HG02763 (cell line): ENCODE measurements at regions not wholly inside any gene's neighbourhood (a gene's known extent, or its start where the extent isn't known, plus 50 kb on each side); places are given as distances from the start of the nearest gene placed in this dataset.

Experiments used
- ATAC-seq: cut with Tn5 transposase; IDR thresholded peaks from one replicate; pipeline ENCODE4 v1.9.1; 2021; ENCODE audit warnings: mild to moderate bottlenecking, moderate library complexity; ENCODE audit not compliant: unreplicated experiment

DNA sequence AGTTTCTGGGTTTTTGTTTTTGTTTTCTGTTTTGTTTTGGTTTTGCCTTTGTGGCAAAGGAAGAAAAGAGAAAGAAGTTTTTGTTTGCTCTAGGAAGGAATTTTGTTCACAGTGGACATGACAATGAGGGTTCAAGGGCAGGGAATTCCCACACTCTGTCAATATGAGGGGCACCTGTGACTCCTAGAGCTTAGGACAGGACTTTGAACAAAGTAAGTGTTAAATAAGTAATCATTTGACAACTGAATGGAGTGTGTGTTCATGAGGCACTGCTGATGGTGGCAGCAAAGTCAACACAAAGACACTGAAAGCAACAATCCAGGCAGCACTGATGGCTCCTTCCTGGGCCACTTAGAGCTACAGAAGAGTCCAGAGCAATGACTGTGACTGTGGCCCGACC, 1381.1 kb upstream of the LRRTM3 start:
- ATAC-seq, result no peak

DNA sequence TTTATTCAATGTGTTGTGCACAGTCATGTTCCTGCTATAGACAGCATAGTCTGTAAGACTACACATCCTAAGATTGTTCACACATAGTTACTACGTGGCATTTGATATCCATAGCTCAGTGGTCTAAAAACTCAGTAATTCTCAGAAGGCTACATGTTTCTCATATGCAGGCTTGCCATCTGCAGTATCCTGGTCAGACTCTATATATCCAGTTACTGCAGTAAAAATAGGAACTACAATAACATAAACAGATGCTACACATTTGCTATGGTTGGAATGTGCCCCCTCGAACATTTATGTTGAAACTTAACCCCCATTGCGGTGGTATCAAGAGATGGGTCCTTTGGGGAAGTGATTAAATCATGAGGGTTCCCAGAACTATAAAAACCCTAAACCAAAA, 1377.8 kb upstream of the LRRTM3 start:
- ATAC-seq, result no peak

DNA sequence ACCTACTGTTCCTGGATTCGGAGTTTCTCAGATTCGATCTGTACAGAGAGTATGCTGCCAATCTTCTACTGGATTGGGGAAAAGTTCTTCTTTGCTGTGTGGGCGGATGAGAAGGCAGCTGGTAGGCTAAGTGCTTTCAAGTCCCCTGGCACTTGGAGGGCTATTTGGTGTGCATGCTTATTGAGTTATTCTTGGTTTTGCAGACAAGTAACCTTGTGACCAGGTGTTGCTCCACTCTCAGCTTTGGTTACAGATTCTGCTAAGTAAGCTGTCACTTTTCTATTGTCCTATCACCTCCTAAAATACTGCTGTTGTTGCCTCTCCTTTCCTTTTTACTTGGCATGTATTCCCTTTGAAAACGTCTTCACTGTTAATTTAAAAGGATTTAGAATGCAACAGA, 1375.1 kb upstream of the LRRTM3 start:
- no peak for ATAC-seq

DNA sequence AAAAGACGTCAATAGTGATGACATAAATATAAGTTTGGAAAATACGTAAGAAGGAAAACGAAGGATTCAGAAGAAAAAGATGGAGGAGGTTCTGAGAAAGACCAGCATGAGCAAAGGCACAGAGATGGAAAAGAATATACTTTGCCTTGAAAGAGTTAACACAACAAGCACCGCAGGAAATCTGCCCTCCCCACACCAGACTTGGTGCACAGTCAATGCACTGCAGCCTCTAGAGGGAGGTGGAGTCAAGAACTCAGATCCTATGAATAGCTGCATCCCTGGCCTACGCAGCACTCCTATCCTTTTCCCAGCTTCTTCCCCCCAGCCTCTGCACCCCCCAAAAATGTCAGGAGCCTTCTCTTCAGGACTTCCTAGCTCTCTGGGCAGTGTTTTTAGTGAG, 1370.6 kb upstream of the LRRTM3 start:
- no peak for ATAC-seq

DNA sequence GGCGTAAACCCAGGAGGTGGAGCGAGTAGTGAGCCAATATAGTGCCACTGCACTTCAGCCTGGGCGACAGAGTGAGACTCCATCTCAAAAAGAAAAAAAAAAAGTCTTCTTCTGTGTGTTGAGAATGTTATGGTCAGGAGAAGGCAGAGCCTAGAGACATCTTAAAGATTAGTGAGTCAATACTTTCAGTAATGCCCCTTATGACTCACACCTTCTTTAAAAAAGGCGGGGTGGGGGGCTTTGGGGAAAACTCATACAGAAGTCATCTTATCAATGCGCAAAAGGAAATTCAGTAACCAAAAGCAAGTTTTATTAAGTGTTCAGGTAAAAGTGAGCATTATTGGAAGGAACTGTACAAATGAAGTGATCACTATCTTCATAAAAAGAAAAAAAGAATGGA, 1369.8 kb upstream of the LRRTM3 start:
- ATAC-seq, result no peak

DNA sequence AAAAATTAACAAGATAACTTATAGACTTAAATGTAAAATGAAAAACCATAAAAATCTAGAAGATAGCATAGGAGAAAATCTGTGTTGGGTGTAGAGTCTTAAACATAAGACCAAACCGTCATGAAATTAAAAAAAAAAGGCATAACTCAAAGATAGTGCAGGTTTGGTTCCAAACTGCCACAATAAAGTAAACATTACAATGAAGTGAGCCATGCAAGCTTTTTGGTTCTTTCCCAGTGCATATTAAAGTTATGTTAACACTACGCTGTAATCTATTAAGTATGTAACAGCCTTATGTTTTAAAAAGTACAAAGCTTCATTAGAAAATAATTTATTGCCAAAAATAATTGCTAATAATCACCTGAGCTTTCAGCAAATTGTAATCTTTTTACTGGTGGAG, 1366.5 kb upstream of the LRRTM3 start:
- ATAC-seq, result no peak

DNA sequence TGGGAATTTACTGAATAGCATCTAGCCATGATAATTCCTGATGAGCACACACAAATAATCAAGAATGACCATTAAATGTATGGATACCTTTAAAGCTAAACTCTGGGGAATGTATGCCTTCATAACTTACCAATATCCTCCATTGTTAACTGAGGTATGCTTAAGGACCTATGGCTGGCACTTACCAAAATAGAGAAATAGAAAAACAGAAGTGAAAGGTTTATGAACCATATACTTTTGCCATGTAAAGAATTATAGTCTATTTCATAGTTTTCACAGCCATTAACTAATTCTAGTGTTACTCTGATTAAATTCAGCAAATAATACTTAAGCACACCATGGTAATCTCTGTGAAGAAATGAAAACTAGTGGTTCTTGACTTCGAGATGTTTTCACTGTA, 1360.6 kb upstream of the LRRTM3 start:
- no peak for ATAC-seq

DNA sequence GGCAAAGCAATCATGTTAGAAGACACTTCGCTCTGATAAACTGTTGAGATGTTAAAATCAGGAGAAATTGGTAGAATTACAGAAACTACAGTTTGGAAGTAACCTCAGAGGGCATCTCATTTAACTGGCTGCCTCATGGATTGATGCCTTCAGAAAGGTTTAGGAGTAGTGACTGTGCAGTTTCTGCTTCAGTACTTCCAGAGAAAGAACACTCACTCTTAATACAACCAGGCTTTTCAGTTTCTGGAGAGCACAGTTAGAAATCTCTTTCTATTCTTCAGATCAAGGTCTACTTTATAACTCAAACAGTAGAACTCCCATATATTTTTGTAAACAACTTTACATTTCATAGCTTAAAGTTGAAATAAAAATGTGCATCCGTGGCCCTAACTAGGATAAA, 1358.9 kb upstream of the LRRTM3 start:
- ATAC-seq, result no peak

DNA sequence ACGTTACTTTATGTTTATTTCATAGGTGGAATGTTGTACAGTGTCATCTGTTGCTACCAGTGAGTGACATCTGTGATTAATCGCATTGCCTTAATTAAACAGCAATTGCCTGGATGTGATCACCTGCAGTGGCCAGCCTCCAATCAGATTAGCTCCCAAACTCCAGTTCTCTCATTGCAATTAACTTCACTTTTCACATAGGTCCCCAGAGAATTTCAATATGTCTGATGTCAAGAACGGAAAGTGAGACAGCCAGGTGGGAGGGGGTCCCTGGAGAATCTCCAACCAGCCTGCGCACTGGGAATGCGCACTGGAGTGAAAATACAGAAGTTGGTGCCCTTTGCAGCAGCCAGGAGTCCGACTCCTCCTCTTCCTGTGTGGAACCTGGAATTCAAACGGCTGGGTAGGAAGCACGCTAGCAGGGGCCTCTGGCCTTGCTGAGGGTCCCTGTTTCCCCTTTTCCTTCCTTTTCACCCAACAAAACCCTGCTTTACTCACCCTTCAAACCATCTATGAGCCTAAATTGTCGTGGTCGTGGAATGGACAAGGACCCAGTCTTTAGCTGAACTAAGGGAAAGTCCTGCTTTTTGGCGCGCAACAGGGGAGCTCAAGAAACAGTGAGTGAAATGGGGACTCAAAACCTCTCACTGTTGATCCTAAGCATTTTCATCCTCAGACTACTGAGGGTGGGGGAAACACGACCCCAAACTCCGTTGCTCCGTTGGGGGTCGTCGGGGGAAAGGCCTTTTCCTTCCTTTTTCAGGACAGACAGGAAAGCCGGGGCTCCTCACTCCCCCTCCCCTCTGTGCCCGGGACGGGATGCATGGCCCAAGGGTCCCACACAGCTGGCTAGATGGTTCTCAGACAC, 1355.5 kb upstream of the LRRTM3 start:
- no peak for ATAC-seq

DNA sequence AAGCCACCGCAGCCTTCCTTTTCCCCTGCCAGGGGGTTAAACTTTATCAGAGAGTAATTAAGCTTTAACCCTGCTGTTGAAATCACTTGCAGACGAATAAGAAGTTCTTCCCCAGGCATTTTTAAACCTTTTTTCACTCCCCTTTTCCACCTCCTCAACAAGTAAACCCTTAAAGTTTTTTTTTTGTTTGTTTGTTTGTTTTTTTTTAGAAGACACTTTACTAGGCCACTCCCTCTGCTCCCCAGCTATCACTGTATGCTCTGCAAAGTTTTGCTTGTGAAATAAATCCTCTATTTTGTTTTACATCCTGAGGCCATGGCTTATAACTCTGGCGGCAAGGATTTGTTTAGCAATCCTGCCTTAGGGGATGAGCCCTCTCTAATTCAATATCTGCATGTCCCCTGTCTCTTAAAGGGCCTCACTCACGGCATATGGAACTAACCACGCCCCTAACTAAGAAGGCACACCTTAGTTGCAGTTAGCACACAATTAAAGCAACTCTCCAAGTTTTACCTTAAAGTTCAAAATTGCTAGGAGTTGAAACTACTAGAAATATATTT, 1354.7 kb upstream of the LRRTM3 start:
- no peak for ATAC-seq

DNA sequence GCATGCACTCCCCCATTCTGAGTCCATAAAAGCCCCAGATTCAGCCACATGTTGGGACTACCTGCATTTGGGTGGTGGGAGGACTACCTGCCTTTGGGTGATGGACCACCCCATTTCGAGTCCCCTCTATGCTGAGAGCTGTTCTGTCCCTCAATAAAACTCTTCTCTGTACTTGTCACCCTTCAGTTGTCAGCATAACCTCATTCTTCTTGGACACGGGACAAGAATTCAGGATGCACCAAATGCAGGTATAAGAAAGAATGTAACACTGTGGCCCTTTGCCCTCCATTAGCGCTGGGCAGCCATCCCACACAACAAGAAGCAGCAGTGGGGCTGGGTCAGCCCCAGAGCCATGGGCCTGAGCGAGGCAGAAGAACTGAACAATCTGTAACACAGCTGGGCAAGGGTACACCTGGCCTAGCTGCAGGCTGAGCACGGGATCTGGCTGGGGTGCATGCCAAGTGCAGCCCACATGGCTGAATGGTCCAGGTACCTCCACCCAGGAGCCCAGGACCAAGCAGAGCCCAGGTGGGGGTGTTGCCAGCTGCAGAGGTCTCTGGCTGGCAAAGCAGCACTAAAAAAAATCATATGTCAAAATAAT, 1344.3 kb upstream of the LRRTM3 start:
- no peak for ATAC-seq

DNA sequence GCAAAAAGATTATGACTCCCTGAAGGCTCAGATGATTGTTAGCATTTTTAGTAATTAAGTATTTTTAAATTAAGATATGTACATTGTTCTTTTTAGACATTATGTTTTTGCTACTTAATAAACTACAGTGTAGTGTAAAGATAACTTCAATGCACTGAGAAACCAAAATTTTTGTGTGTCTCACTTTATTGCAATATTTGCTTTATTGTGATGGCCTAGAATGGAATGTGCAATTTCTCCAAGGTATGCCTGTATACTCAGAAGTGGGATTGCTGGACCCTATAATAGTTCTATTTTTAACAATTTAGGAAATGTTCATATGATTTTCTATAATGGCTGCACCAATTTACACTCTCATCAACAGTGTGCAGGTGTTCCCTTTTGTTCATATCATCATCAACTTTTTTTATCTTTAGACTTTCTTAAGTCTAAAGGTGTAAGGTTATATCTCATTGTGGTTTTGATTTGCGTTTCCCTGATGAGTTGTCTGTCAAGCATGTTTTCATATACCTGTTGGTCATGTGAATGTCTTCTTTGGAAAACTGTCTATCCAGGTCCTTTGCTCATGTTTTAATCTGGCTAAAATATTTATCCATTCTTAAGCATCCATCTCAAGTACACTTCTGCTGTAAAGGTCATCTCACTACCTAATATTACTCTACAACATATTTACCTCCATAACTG, 1323.5 kb upstream of the LRRTM3 start:
- no peak for ATAC-seq

DNA sequence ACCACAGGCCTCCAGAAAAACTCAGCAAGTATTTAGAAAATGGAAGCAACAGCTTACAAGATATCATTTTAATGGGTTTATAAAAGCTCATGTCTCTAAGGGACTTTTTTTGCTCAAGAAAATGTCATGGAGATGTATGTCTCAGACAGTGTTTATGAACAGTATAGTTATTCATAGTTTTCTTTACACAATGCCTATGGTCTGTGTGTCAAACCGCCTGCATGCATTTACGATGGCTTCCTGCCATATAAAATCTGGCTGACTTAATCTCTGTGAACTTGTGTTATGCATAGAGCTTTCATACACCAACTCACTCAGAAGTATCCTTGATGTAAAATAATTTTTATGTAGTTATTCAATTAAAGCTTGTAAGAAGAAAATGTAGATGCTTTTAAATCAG, 1314.2 kb upstream of the LRRTM3 start:
- no peak for ATAC-seq

DNA sequence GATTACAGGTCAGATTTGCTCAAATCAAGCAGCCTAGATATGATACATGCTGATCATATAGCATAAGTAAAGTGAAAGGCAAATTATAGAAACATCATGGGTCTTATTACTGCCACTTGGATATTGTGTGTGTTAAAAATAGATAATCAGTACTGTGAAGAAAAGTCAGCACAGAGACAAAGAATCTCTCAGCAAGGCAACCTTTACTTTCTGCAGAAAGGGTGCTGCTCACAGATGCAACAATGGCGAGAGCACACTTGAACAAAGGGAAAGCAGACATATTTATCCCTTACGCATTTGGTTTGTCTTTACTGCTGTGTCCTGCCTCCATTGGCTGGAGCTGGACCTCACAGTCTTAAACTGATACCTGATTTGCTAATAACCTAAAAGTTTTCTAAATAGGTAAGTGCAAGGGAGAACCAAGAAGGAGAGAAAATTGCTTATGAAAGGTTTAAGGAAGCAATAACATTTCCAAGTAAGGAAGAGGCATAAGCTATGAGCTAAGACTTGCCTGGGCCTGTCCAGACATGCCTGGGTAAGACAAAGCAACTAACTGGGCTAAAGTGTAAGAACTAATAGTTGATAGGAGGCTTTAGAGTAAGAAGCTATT, 1310.8 kb upstream of the LRRTM3 start:
- ATAC-seq, result no peak

DNA sequence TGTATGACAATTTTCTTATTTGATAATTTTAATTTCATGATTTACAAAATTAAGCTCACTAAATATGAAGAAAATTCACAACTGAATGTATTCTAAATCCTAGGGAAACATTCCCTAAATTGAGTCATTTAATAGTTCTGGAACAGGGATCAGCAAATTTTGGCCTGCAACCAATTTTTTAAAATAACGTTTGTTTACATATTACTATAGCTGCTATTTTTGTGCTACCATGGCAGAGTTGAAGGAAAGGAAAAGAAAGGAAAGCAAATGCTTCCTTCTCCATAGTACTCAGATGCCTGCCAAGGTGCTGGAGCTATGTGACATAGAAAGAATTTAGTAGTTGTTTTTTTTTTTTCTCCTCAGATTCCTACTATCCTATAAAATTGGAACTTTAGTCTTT, 1307.7 kb upstream of the LRRTM3 start:
- no peak for ATAC-seq

DNA sequence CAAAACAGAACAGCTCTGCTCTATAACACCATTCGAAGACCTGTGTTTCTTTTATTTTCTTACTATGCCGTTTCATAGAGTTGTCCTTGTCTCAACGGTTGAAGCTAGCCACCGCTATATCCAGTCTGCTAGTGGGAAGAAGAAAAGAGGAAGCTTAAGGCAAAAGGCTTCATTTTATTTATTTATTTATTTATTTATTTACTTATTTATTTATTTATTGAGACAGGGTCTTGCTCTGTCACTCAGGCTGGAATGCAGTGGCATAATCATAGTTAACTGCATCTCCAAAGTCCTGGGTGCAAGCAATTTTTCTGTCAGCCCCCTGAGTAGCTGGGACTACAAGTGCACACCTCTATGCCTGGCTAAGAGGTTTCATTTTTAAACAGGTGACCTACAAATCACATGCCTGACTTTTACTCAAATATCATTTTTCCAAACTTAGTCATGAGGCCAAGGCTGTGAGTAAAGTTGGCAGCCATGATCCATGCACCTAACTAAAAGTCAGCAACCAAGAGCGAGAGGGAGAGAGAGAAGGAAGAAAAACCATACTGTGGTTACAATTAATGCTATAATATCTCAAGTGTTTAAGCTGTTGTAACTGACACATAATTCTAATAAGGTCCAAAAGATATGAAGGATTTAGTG, 1305.3 kb upstream of the LRRTM3 start:
- ATAC-seq, result no peak

DNA sequence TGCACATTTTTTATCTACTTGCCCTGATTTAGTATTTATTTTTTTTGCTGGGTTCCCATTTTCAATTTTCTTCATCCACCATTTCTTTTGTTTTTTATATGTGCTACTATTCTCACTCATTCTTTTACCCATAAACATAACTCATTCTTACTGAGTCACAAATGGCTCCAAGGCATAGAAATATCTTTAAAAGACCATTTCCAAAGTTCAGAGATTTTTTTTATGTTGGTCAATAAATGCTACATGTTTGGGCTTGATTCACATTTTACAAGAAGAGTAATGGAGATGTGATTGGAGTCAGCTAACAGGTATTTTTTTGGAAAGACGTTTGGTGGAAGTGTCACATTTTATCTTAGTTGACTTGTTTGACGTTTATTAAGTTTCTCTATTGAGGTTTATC, 1303.2 kb upstream of the LRRTM3 start:
- ATAC-seq, result no peak

DNA sequence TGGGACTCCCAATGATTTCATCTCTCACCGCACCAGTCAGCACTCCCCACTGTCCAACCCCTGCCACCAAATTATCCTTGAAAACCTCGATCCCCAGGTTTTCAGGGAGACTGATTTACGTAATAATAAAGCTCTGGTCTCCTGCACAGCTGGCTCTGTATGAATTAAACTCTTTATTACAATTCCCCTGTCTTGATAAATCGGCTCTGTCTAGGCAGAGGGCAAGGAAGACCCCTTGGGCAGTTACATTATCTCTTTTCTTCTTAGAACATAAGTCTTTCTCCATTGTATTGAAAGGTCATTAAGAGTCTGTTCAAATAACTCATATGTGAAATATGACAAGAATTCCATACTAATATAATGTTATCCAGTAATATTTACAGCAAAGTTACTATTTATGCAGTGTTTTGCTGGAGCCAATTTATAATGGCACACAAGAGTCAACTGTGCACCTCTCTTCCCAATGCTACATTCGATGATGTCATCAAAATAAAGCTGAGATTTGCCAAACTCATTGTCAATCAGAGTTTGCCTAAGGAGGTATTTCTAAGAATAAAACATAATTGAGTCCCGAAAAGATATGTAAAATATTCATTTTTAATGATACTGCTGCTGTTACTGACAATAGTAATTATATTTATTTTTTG, 1297.2 kb upstream of the LRRTM3 start:
- ATAC-seq, result no peak

DNA sequence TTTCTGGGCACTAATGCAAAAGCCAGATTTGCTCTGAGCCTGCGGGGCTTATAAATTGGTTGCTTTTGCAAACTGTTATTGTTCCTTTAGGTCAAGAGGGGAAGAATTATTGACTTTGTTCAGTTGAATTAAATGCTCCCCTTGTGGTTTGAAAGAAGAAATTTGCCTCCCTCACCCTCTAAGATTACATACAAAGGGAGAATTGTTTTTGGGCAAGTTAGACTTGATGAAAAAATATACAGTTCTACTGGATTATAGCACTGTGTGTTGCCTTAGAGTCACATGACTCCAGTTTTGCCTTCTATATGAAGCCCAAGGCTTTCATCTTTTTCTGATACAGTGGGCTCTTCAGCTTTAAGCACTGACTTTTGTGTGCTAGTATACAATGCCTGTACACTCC, 1265.8 kb upstream of the LRRTM3 start:
- ATAC-seq, result no peak

DNA sequence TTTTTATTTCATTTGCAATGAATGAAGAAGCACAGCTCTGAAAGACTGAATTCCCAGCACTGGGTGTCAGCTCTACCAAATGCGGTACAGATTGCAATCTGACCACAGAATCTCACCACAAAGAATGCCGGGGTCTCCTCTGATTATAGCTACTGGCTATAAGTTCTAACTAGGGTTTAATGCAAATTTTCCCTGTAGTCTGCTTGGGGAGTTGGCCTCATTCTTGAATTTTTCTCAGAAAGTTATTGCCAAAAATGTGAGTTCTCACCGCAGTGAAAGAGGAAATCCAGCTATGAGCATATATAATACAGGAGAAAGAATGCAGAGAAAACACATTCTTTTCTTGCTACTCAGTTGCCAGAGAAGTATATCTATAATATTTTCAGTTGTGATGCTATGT, 1255.7 kb upstream of the LRRTM3 start:
- ATAC-seq, result no peak
